ENCODE measurements at regions not wholly inside any gene's neighbourhood (a gene's known extent, or its start where the extent isn't known, plus 50 kb on each side); places are given as distances from the start of the nearest gene placed in this dataset.
"Not testable (repeated sequence)": the region's sequence is repeated elsewhere in the genome, so short reads cannot be mapped to it uniquely, and the experiment has no call there.

- no peak for DNase-seq (ENCODE audit: low read depth in 2 of 2, low spot score in 1 of 2)
These were observed 262.6 kb upstream of the SFSWAP start for GRCh38 chr12:131448254-131448795.

- no peak for DNase-seq (ENCODE audit: low read depth in 2 of 2, low spot score in 1 of 2)
These were observed 261.9 kb upstream of the SFSWAP start for GRCh38 chr12:131449027-131449426.

DNA sequence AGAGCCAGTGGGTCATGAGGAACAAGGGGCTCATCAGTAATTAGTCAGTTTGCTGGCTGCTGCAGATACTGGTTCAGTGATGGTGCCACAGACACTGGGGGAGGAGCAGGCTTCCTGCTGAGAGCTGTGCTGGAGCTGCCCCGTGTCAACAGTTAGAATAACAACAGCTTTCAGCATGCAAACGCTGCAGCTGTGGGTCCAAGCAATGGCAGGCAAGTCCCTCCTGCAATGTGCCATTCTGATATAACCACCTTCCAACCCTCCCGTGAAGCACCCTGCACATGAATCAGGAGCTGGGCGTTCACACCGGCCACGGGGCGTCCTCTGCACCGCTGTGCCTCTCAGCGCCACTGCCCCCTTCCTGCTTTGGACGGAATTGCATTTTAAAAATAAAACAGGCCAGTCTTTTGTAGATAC lies 258.4 kb upstream of the SFSWAP start:
- DNase-seq (ENCODE audit: low read depth in 2 of 2, low spot score in 1 of 2), result no peak

DNA sequence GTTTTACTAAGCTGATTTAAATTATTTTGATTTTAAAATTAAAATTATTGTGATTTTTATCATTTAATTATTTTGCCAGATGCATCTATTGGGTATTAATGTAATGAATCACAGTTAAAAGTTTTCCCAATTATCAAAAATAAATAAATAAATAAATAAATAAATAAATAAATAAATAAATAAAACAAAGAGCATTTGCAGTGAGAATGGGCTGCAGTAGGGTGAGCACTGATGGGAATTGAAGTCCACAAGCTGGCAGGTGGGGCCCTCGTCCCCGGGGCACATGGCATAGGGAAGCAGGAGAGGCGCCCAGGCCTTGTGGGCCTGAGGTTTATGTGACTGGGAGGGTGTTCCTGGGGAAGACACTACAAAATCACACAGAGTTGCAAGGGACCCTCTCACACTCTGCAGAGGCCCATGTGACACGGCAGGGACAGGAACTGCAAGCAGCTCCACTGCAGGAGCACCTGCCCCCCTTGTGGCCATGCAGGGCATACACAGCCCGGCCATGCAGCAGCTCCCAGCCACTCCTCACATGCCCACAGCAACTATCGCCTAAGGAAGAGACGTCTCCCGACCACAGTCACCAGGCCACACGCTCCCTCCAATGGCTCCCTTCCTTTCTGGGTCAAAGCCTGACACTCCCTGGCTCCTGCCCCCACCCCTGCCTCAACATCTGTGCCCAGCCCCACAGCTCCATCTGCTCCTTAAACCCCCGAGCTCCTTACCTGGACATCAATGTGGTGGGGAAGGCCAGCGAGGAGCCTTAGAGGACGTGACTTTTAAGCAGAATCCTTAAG lies 256.3 kb upstream of the SFSWAP start:
- no peak for DNase-seq (ENCODE audit: low read depth in 2 of 2, low spot score in 1 of 2)

GRCh38 chr12:131455218-131455506 lies 255.7 kb upstream of the SFSWAP start:
- DNase-seq (ENCODE audit: low read depth in 2 of 2, low spot score in 1 of 2), result no peak

- no peak for DNase-seq (ENCODE audit: low read depth in 2 of 2, low spot score in 1 of 2)
These were observed 255.2 kb upstream of the SFSWAP start for GRCh38 chr12:131455581-131456110.

GRCh38 chr12:131456301-131457027 lies 254.4 kb upstream of the SFSWAP start:
- DNase-seq (ENCODE audit: low read depth in 2 of 2, low spot score in 1 of 2), result no peak

DNA sequence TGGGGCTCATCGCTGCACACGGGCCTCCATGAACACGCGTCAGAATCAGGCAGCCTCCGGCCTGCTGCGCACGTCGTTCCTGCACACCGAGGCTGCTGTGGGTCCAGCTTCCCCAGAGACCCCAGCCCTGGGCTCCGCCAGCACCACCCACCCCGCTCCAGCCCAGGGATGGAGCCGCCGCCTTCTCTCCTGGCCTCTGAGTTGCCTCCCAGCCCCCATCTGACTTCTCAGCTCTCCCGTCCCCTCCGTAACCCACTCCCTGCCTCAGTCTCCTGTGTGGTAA lies 253.9 kb upstream of the SFSWAP start:
- no peak for DNase-seq (ENCODE audit: low read depth in 2 of 2, low spot score in 1 of 2)

- DNase-seq (ENCODE audit: low read depth in 2 of 2, low spot score in 1 of 2), result no peak
These were observed 253.4 kb upstream of the SFSWAP start for GRCh38 chr12:131457331-131458047.

DNA sequence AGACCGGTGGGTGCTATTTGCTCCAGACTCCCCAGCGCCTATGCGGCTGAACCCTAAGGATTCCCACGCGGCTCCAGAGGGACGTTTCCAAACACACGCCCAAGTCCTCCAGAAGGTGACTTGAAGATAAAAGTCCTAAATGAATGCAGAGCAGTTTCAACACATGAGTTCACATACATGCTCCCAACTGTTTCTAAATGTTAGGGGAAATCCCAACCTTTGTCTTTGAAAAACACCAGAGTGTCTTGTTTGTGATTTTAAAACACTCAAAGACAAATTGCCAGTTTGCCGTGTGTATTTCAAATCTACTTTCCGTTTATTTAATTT lies 252.9 kb upstream of the SFSWAP start:
- no peak for DNase-seq (ENCODE audit: low read depth in 2 of 2, low spot score in 1 of 2)

DNA sequence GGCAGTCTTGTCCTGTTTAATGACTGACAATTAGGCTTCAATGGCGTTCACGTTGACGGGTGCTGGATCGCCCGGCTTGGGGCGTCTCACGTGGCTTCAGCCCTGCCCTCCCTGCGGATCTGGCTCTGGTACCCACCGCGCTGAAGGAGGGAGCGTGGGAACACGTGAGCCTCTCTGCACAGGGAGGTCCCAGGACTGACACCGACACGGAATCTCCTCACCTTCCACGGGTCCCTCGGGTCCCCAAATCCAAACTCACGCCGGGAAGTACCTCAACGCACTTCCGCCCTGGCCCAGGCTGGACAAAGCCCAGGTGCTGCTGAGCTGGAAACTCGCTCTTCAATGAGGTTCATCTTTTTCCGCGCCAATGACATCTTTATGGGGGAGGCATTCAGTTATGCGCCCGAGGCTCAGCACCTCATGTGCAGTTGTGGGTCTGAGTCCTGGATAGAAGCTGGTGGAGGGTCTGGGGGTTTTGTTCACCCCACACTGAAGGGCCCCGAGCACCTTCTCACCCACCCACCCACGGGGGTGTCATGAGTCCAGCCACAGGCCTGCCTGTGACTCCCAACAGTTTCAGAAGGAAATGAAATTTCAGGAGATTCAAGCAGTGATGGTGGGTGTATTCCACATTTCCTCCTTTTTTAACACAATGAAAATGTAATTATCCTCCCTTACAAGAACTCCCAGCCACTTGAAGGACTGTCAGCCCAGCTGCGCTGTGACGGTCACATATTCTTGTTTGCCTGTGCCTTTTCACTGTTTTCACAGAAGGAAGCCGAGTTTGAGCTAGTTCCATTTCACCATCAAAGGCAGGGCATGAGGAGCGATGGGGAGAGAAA lies 251.7 kb upstream of the SFSWAP start:
- no peak for DNase-seq (ENCODE audit: low read depth in 2 of 2, low spot score in 1 of 2)

DNA sequence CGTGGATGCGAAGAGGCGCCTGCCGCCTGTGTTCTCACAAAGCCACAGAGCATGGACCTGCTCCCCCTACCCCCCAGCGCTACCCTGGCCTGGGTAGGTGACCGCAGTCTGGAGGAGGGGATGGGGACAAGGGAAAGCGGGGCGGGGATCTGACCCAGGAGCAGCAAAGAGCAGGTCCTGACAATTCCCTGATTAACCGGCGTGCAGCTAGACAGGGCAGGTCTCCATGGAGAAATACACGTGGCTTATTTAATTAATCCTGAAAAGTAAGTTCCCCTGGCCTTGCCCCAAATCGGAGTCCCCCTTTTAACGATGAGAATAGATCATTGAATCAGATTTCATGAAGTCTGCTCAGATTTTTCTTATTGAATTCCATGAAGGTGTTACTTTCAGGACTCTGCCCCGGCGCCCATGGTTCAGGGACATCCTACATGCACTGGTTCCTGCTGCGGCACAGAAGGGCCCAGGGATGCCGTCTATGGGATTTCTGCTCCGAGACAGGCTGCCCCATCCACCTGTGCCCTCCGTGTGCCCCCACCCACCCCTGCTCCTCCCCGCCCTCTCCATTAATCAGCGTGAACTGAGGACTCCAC lies 251.0 kb upstream of the SFSWAP start:
- no peak for DNase-seq (ENCODE audit: low read depth in 2 of 2, low spot score in 1 of 2)

DNA sequence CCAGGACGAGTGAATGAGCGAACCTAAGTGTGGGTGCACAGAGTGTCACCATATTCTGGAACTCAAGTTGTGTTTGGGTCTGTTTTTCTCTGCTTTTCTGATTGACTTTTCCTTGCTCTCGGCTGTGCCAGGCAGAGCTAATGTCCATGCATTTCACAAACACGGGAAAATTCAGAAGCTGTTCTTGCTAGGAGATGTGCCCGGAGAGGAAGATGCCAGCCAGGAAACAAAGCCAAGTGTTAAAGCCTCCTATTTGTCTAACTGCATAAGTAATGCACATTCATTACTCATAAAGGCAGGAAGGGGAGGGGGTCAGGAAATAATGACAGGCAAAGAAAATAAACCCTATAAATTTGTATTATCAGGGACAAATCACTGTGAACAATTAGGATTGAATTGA lies 250.4 kb upstream of the SFSWAP start:
- DNase-seq (ENCODE audit: low read depth in 2 of 2, low spot score in 1 of 2), result no peak

GRCh38 chr12:131461096-131461495 lies 249.8 kb upstream of the SFSWAP start:
- no peak for DNase-seq (ENCODE audit: low read depth in 2 of 2, low spot score in 1 of 2)

- DNase-seq (ENCODE audit: low read depth in 2 of 2, low spot score in 1 of 2), result no peak
These were observed 247.7 kb upstream of the SFSWAP start for GRCh38 chr12:131463174-131463573.

- DNase-seq (ENCODE audit: low read depth in 2 of 2, low spot score in 1 of 2), result no peak
These were observed 246.8 kb upstream of the SFSWAP start for GRCh38 chr12:131464081-131464480.

GRCh38 chr12:131466306-131466705 lies 244.6 kb upstream of the SFSWAP start:
- no peak for DNase-seq (ENCODE audit: low read depth in 2 of 2, low spot score in 1 of 2)

GRCh38 chr12:131466932-131467331 lies 244.0 kb upstream of the SFSWAP start:
- no peak for DNase-seq (ENCODE audit: low read depth in 2 of 2, low spot score in 1 of 2)

- no peak for DNase-seq (ENCODE audit: low read depth in 2 of 2, low spot score in 1 of 2)
These were observed 242.7 kb upstream of the SFSWAP start for GRCh38 chr12:131468206-131468605.

DNA sequence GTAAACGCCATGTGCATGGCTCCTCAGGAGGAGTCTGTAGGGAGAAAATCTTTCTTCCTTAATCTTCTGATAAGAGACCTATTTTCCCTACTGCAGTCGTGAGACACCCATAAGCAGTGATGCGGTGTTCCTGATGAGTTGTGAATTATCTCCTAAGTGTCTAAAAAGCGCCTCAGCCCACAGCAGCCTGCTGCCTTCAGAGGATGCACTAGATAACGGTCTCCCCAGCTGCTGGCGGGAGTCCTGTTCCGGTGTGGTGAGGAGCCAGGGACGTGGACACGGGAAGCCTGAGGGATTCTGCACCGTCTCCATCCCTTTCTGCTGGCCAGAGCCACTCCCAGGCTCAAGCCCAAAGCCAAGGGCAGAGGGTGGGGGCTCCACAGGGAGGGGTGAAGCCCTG lies 240.9 kb upstream of the SFSWAP start:
- DNase-seq (ENCODE audit: low read depth in 2 of 2, low spot score in 1 of 2), result not testable (repeated sequence)
